ENCODE measurements at regions not wholly inside any gene's neighbourhood (a gene's known extent, or its start where the extent isn't known, plus 50 kb on each side); places are given as distances from the start of the nearest gene placed in this dataset.

- TF ChIP-seq CTCF (IDR thresholded peaks at IDR 0.05; ENCODE audit: low read depth, low read length) = no peak
- H3K4me3 ChIP-seq (replicated peaks in 1 of 2; ENCODE audit: low read depth in 2 of 2, low read length in 2 of 2) = no peak overlapping the region
- no peak for DNase-seq (ENCODE audit: low read depth in 2 of 2)
Measured at GRCh38 chr7:22664988-22665798, 61.8 kb upstream of the IL6 start.

DNA sequence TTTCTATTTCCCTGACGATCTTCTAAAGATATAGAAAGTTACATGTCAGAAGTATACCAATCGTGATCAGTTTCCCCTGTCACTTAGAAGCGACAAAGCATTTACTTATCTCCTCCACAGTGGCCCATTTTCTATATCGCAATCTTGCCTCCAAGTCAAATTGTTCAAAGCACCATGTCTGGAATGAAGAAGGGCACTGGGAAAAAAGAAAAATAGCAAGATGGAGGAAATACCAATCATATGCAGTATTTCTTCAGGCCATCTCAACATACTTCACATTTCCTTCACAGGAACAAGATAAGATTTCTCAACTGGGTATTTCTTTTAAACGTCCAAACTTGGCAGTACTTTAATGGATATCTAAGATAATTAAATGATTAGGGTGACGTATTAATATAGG is 63.3 kb upstream of the IL6 start:
- H3K4me3 ChIP-seq (replicated peaks in 1 of 2; ENCODE audit: low read depth in 2 of 2, low read length in 2 of 2) = no peak overlapping the region
- DNase-seq (ENCODE audit: low read depth in 2 of 2) = peak; percentile 41 to 82
- TF ChIP-seq CTCF (IDR thresholded peaks at IDR 0.05; ENCODE audit: low read depth, low read length) = no peak

GRCh38 chr7:22663357-22663718 is 63.7 kb upstream of the IL6 start:
- TF ChIP-seq CTCF (IDR thresholded peaks at IDR 0.05; ENCODE audit: low read depth, low read length) = no peak
- no peak overlapping the region for H3K4me3 ChIP-seq (replicated peaks in 1 of 2; ENCODE audit: low read depth in 2 of 2, low read length in 2 of 2)
- DNase-seq (ENCODE audit: low read depth in 2 of 2) = peak; percentile 81 to 84

GRCh38 chr7:22662556-22663356 is 64.2 kb upstream of the IL6 start:
- DNase-seq (ENCODE audit: low read depth in 2 of 2) = no peak
- no peak overlapping the region for H3K4me3 ChIP-seq (replicated peaks in 1 of 2; ENCODE audit: low read depth in 2 of 2, low read length in 2 of 2)
- no peak for TF ChIP-seq CTCF (IDR thresholded peaks at IDR 0.05; ENCODE audit: low read depth, low read length)

DNA sequence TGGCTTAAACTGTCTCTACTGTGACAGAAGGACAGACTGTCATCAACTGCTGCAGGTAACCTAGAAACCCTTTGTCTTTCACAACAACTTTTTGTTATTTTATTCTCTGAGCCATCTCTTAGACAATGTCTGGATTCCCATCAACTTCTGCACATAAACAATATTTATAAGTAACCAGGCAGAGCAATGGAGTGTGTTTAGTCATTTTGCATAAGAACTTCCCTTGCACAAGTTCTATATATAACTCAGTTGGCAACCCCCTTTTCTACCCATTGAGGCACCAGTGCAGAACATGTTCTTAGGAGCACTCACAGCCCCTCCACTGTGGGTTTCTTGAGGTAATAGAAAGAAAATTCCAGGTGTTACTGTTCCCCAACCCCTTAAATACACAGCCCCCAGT is 65.0 kb upstream of the IL6 start:
- peak in 1 of 2 donors; percentile 65 for DNase-seq (ENCODE audit: low read depth in 2 of 2)
- no peak overlapping the region for H3K4me3 ChIP-seq (replicated peaks in 1 of 2; ENCODE audit: low read depth in 2 of 2, low read length in 2 of 2)
- no peak for TF ChIP-seq CTCF (IDR thresholded peaks at IDR 0.05; ENCODE audit: low read depth, low read length)

- no peak overlapping the region for H3K4me3 ChIP-seq (replicated peaks in 1 of 2; ENCODE audit: low read depth in 2 of 2, low read length in 2 of 2)
- TF ChIP-seq CTCF (IDR thresholded peaks at IDR 0.05; ENCODE audit: low read depth, low read length) = no peak
- no peak for DNase-seq (ENCODE audit: low read depth in 2 of 2)
Measured at GRCh38 chr7:22660732-22661131, 66.3 kb upstream of the IL6 start.
